GM18499 (cell line): ENCODE measurements at regions not wholly inside any gene's neighbourhood (a gene's known extent, or its start where the extent isn't known, plus 50 kb on each side); places are given as distances from the start of the nearest gene placed in this dataset.
A peak's percentile ranks its signal among the peaks of the same experiment; 100 is the strongest.
"Not testable (repeated sequence)": the region's sequence is repeated elsewhere in the genome, so short reads cannot be mapped to it uniquely, and the experiment has no call there.

ENCODE experiments used
- ATAC-seq: cut with Tn5 transposase; IDR thresholded peaks from one replicate; pipeline ENCODE4 v1.9.1; 2021; ENCODE audit warnings: moderate number of reproducible peaks; ENCODE audit not compliant: insufficient read depth, unreplicated experiment

GRCh38 chrX:81348388-81348787, 146.5 kb downstream of the SH3BGRL start:
- ATAC-seq = no peak

DNA sequence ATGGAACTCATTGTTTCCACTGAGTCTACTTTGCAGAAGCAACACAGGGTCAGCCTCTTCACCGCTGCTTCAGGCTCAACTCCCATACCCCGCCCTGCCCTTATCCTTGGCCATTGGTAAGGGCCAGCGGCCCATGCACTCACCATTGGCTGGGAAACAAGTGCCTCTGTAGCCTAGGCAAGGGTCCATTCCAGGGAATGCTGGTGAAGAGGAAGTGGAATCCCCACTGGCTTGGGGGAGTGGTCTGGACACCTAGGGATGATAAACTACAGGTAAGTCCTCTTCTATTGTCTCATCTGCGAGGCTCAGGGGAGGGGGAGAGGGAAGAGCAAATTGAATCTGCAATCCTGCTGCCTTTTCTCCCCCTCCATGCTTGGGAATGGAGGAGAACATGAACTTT, 153.1 kb downstream of the SH3BGRL start:
- no peak for ATAC-seq

DNA sequence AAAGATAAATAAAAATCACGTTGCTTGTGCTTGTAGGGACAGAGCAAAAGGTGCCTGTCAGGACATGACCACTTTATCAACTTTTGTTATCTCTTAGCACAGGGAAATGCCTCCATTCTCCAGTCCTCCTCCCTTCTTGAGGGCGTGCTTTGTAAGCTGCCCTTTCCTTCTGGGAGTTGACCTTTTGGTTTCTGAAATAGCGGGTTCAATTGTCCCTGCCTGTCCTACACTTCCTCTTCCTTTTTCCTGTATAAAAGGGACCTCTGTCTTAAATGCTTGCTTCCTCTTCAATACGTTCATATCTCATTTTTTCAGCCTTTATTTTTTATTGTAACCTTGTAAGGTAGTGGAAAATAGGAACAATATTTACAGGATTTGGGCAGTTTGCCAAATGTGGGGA, 153.5 kb downstream of the SH3BGRL start:
- ATAC-seq = no peak

DNA sequence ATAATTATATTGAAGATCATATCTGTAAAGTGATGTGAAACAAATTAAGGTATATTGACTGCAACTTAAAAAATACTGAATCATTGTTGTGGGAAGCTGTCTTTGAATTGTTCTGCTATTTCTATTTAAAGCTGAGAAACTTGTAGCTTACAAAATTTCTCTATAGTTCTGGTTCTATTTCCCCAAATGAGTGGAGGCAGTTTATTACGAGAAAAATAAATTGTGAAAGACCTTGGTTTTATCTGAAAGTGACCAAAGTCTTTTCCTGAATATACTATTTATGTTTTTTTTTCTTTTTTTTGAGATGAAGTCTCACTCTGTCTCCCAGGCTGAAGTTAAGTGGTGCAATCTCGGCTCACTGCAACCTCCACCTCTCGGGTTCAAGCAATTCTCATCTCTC, 165.4 kb downstream of the SH3BGRL start:
- ATAC-seq = no peak

GRCh38 chrX:81377329-81377728, 175.4 kb downstream of the SH3BGRL start:
- ATAC-seq = no peak

GRCh38 chrX:81378560-81378959, 176.7 kb downstream of the SH3BGRL start:
- no peak for ATAC-seq

GRCh38 chrX:81390237-81390636, 188.3 kb downstream of the SH3BGRL start:
- ATAC-seq = peak; percentile 73

DNA sequence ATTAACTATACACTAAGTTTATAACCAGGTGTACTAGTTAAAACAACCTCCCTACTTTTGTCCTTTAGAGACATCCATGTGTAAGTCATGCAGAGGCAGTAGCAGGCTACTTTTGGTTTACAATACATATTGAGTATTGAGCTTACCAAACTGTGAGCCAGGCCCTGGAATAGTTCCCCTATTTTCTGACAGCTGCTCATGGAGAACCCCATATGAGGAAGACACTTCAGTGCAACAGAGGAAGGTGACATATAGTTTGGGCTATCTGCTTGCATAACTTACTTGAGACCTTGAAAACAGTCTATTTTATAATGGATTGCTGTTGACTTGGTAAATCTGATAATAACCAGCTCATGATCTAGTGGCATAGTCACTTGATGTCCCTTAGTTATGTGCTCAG, 190.5 kb downstream of the SH3BGRL start:
- ATAC-seq = no peak

DNA sequence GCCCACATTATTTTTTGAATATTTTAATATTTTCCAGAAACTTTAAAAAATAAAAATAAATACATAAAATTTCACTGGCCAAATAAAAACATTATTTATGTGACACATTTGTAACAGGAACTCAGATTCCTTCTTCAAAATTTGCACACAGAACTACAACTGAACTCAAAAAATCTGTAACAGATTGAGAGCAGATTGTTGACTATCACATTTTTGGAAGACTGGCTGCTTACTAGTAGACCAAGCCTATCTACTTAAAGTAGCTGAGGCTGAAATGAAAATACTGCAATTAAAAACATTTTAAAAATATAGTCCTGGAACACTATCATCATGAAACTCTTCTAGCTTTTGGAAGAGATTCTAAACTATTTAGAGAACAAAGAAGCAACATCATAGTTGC, 203.9 kb downstream of the SH3BGRL start:
- ATAC-seq = no peak

DNA sequence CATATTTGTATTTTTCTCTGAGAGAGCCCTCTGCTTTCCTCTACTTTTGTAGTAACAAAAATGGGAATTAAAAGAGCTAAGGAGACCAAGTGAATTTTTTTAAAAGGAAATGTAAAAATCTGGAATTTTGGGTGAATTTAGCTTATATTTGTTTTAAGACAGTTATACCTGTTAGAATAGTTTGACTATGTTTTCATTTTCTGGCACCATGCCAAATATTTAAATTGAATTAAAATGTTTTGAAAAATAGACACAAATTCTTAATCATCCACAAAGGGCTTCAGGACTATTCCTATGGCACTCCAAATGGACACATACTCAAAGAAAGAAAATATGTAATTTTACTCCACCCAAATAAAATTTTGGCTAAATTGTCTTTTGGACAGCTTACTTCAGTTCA, 209.6 kb downstream of the SH3BGRL start:
- no peak for ATAC-seq

DNA sequence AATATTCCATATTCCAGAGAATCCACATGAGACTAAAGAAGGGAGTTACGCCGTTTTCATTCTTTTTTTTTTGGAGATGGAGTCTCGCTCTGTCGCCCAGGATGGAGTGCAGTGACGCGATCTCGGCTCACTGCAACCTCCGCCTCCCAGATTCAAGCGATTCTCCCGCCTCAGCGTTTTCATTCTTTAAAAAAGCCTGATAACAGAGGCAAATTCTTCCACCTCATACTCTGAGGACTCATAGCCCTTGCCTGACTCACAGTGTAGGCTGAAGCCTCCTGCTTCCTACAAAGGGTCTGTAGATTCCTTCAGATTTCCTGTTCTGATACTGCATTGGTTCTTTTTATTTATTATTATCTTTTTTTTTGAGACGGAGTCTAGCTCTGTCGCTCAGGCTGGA, 210.5 kb downstream of the SH3BGRL start:
- ATAC-seq = no peak

DNA sequence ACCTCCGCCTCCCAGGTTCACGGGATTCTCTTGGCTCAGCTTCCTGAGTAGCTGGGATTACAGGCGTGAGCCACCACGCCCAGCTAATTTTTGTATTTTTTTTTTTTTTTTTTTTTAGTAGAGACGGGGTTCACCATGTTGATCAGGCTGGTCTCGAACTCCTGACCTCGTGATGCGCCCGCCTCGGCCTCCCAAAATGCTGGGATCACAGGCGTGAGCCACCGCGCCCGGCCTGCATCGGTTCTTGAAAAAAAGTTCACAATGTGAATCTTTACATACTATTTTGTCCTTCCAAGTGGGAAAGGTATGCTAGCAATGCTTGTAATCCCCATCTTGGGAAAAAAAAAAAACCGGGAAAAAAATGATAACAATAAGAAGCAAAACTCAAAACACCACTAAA, 211.0 kb downstream of the SH3BGRL start:
- not testable (repeated sequence) for ATAC-seq

DNA sequence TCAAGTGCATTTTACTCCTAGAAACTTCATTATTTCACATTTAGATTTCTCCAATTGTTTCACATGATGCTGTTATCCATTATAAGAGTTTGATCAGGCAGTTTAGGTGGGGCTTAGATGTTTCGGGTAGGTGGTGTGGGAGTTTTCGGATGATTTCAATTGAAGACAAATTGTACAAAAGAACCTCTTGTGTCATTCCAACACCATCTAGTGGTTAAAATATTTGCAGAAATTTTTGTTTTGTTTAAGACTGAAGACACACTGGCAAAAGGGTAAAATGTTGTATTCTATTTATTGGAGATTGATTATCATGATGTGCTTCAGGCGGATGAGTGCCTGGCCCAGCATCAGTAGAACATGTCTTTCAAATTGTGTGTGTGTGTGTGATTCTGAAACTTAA, 212.7 kb downstream of the SH3BGRL start:
- ATAC-seq = no peak
